ENCODE measurements at regions not wholly inside any gene's neighbourhood (a gene's known extent, or its start where the extent isn't known, plus 50 kb on each side); places are given as distances from the start of the nearest gene placed in this dataset.
A peak's percentile ranks its signal among the peaks of the same experiment; 100 is the strongest.

- Mint-ChIP-seq H3K27me3 (peaks cover 0 to 10% (median 5%) of the 10 kb centered on the region in 5 donors), H3K27ac (no peak overlapping the region), H3K4me3 (no peak overlapping the region), H3K4me1 (no peaks in the 10 kb centered on the region), H3K9me3 (peaks cover 0 to 16% (median 0%) of the 10 kb centered on the region in 9 donors), H3K36me3 (no peaks in the 10 kb centered on the region)
- ATAC-seq (no peak), DNase-seq (no peak)
- POLR2A ChIA-PET, result interaction anchor here (1.2 kb wide), 1 partner anchor 10 kb away, joined by 6 read pairs; no protein-coding TSS in a partner anchor
Observed at GRCh38 chr18:22355598-22355997, 62.1 kb downstream of the CTAGE1 start.

- Mint-ChIP-seq H3K27ac (no peak overlapping the region), H3K4me3 (no peak overlapping the region), H3K9me3 (peaks cover 0 to 16% (median 0%) of the 10 kb centered on the region in 9 donors), H3K27me3 (peaks cover 0 to 12% (median 6%) of the 10 kb centered on the region in 5 donors), H3K4me1 (peaks cover 0 to 5% (median under 1%) of the 10 kb centered on the region in 4 donors), H3K36me3 (no peaks in the 10 kb centered on the region)
- no peak for ATAC-seq
- DNase-seq, result no peak
- POLR2A ChIA-PET, result interaction anchor here (1.2 kb wide), 1 partner anchor 9 kb away, joined by 6 read pairs; no protein-coding TSS in a partner anchor
Observed at GRCh38 chr18:22355069-22355468, 62.6 kb downstream of the CTAGE1 start.

GRCh38 chr18:22349966-22350365 is 67.7 kb downstream of the CTAGE1 start:
- Mint-ChIP-seq H3K9me3 (peaks cover 0 to 16% (median 0%) of the 10 kb centered on the region in 9 donors), H3K27me3 (peaks cover 8 to 32% (median 17%) of the 10 kb centered on the region in 5 donors), H3K36me3 (peaks cover 6 to 9% (median 8%) of the 10 kb centered on the region in 3 donors), H3K27ac (peak overlapping the region in 8 of 10 donors; percentile 15 to 97 (median 96)), H3K4me1 (peaks cover 9 to 42% (median 37%) of the 10 kb centered on the region in 4 donors), H3K4me3 (peak overlapping the region in 9 of 10 donors; percentile 30 to 93 (median 86))
- no peak for ATAC-seq
- DNase-seq, result no peak
- POLR2A ChIA-PET, result no interaction called here

- POLR2A ChIA-PET, result no interaction called here
- peaks cover 6 to 9% (median 8%) of the 10 kb centered on the region in 3 donors for H3K36me3 Mint-ChIP-seq
- peaks cover 9 to 48% (median 42%) of the 10 kb centered on the region in 4 donors for H3K4me1 Mint-ChIP-seq
- H3K27me3 Mint-ChIP-seq, result peaks cover 8 to 31% (median 17%) of the 10 kb centered on the region in 5 donors
- DNase-seq, result no peak
- H3K9me3 Mint-ChIP-seq, result peaks cover 0 to 16% (median 0%) of the 10 kb centered on the region in 9 donors
- no peak for ATAC-seq
- peak overlapping the region; percentile 84 to 93 (median 88) for H3K4me3 Mint-ChIP-seq
- H3K27ac Mint-ChIP-seq, result peak overlapping the region; percentile 86 to 97 (median 96)
Observed at GRCh38 chr18:22349317-22349898, 68.3 kb downstream of the CTAGE1 start.

- POLR2A ChIA-PET, result interaction anchor here (0.9 to 2.0 kb wide), 5 partner anchors 15 to 68 kb away, joined by 3 to 10 read pairs (median 4); no protein-coding TSS in a partner anchor
Observed at GRCh38 chr18:22348521-22349316, 69.0 kb downstream of the CTAGE1 start.

GRCh38 chr18:22347606-22348511 is 69.9 kb downstream of the CTAGE1 start:
- peak; percentile 49 to 51 for ATAC-seq
- peaks cover 8 to 29% (median 17%) of the 10 kb centered on the region in 5 donors for H3K27me3 Mint-ChIP-seq
- H3K4me1 Mint-ChIP-seq, result peaks cover 9 to 62% (median 57%) of the 10 kb centered on the region in 4 donors
- H3K27ac Mint-ChIP-seq, result peak overlapping the region; percentile 93 to 99 (median 97)
- peak in 8 of 10 donors; percentile 17 to 67 (median 44) for DNase-seq
- H3K36me3 Mint-ChIP-seq, result peaks cover 6 to 9% (median 8%) of the 10 kb centered on the region in 3 donors
- POLR2A ChIA-PET, result interaction anchor here (0.7 to 2.0 kb wide), 8 partner anchors 11 to 96 kb away, joined by 3 to 10 read pairs (median 4); no protein-coding TSS in a partner anchor
- H3K4me3 Mint-ChIP-seq, result peak overlapping the region; percentile 85 to 96 (median 90)
- peaks cover 0 to 7% (median 0%) of the 10 kb centered on the region in 9 donors for H3K9me3 Mint-ChIP-seq

More at GRCh38 chr18:22348521-22349316, 69.0 kb downstream of the CTAGE1 start:
- Mint-ChIP-seq H3K27me3 (peaks cover 8 to 31% (median 17%) of the 10 kb centered on the region in 5 donors), H3K27ac (peak overlapping the region; percentile 93 to 99 (median 97)), H3K36me3 (peaks cover 6 to 9% (median 8%) of the 10 kb centered on the region in 3 donors), H3K9me3 (peaks cover 0 to 15% (median 0%) of the 10 kb centered on the region in 9 donors), H3K4me1 (peaks cover 9 to 55% (median 48%) of the 10 kb centered on the region in 4 donors), H3K4me3 (peak overlapping the region; percentile 84 to 96 (median 91))
- ATAC-seq (peak; percentile 8 to 14), DNase-seq (peak in 3 of 10 donors; percentile 13 to 29 (median 23))

DNA sequence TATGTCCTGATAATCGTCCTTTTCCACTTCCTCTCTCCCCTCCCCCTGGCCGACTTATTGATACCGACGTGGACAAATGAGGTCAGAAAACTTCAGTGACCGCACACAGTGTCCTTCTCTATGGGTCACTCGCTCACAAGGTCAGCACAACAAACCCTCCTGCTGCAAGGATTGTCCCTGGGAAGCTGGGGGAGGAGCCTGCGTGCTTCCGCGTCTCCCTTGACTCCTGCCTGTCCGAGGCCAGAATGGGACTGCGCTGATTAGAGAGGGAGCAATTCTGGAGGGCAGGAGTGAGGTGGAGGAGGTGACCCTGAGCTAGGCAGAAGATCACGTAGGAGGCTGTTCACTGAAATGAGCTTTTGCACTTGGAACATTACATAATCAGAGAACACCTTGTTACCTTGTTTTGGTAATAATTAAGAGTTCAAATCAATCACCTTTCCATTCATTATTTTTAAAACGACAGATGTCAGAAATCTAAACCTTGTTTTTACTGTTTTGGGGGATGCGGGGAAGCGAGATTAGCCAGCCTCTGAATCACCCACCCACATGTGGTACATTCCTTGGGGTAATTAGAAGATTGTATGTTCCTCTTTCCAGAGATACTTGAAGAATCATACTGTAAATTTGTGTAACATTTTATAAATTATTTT is 70.6 kb downstream of the CTAGE1 start:
- H3K9me3 Mint-ChIP-seq, result peaks cover 0 to 3% (median 0%) of the 10 kb centered on the region in 9 donors
- peak overlapping the region; percentile 85 to 96 (median 90) for H3K4me3 Mint-ChIP-seq
- peaks cover 8 to 29% (median 16%) of the 10 kb centered on the region in 5 donors for H3K27me3 Mint-ChIP-seq
- H3K4me1 Mint-ChIP-seq, result peaks cover 11 to 67% (median 64%) of the 10 kb centered on the region in 4 donors
- ATAC-seq (no peak), DNase-seq (no peak)
- H3K36me3 Mint-ChIP-seq, result peaks cover 6 to 9% (median 8%) of the 10 kb centered on the region in 3 donors
- peak overlapping the region; percentile 93 to 99 (median 97) for H3K27ac Mint-ChIP-seq
- POLR2A ChIA-PET, result interaction anchor here (0.7 to 2.0 kb wide), 9 partner anchors 8 to 178 kb away, joined by 3 to 10 read pairs (median 3); partner anchors contain the start of gene GATA6

- Mint-ChIP-seq H3K9me3 (peaks cover 0 to 3% (median 0%) of the 10 kb centered on the region in 9 donors), H3K36me3 (peaks cover 6 to 9% (median 8%) of the 10 kb centered on the region in 3 donors), H3K4me1 (peaks cover 12 to 72% (median 69%) of the 10 kb centered on the region in 4 donors), H3K4me3 (peak overlapping the region; percentile 85 to 96 (median 90)), H3K27me3 (peaks cover 8 to 29% (median 17%) of the 10 kb centered on the region in 5 donors), H3K27ac (peak overlapping the region; percentile 93 to 99 (median 97))
- POLR2A ChIA-PET, result interaction anchor here (0.9 to 2.0 kb wide), 5 partner anchors 9 to 177 kb away, joined by 3 to 10 read pairs (median 6); partner anchors contain the start of gene GATA6
- ATAC-seq (peak; percentile 27 to 32), DNase-seq (peak; percentile 18 to 75 (median 50))
Observed at GRCh38 chr18:22346401-22346952, 71.2 kb downstream of the CTAGE1 start.

DNA sequence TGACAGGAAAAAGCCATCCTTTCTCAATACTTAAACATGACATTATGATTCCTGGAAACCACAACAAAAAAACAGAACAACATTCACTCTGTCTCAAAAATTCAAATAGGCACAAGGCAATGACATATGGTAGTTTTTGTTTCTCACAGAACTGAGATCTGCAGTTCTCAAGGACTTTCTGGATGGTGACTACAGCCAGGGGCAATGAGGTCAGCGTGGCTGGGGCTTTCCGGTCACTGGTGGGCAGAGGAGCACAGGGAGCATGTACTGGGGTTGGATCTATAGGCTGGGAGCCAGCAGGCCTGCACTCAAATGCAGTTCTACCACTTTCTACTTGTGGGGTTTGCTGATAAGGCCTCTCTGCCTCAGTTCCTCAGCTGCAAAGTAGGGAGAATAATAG is 72.0 kb downstream of the CTAGE1 start:
- POLR2A ChIA-PET, result interaction anchor here (0.8 to 2.0 kb wide), 4 partner anchors 10 to 177 kb away, joined by 3 to 6 read pairs (median 4); partner anchors contain the start of gene GATA6
- Mint-ChIP-seq H3K36me3 (peaks cover 6 to 9% (median 8%) of the 10 kb centered on the region in 3 donors), H3K4me1 (peaks cover 15 to 77% (median 74%) of the 10 kb centered on the region in 4 donors), H3K9me3 (peaks cover 0 to 3% (median 0%) of the 10 kb centered on the region in 9 donors), H3K27ac (peak overlapping the region; percentile 74 to 99 (median 96)), H3K27me3 (peaks cover 9 to 29% (median 17%) of the 10 kb centered on the region in 5 donors), H3K4me3 (peak overlapping the region; percentile 73 to 96 (median 87))
- ATAC-seq (no peak), DNase-seq (no peak)

- H3K27me3 Mint-ChIP-seq, result peaks cover 9 to 24% (median 17%) of the 10 kb centered on the region in 5 donors
- H3K4me3 Mint-ChIP-seq, result peak overlapping the region; percentile 73 to 96 (median 87)
- H3K4me1 Mint-ChIP-seq, result peaks cover 17 to 81% (median 76%) of the 10 kb centered on the region in 4 donors
- ATAC-seq, result peak; percentile 53 to 70
- peaks cover 0 to 3% (median 0%) of the 10 kb centered on the region in 9 donors for H3K9me3 Mint-ChIP-seq
- POLR2A ChIA-PET, result interaction anchor here (0.6 to 2.0 kb wide), 3 partner anchors 10 to 12 kb away, joined by 3 to 6 read pairs (median 3); no protein-coding TSS in a partner anchor
- H3K27ac Mint-ChIP-seq, result peak overlapping the region; percentile 74 to 99 (median 96)
- peak in 4 of 10 donors; percentile 40 to 66 (median 59) for DNase-seq
- peaks cover 6 to 9% (median 8%) of the 10 kb centered on the region in 3 donors for H3K36me3 Mint-ChIP-seq
Observed at GRCh38 chr18:22344908-22345670, 72.6 kb downstream of the CTAGE1 start.
